AG04450 (cell line): ENCODE measurements at regions not wholly inside any gene's neighbourhood (a gene's known extent, or its start where the extent isn't known, plus 50 kb on each side); places are given as distances from the start of the nearest gene placed in this dataset.
"Not testable (repeated sequence)": the region's sequence is repeated elsewhere in the genome, so short reads cannot be mapped to it uniquely, and the experiment has no call there.

ENCODE experiments used
- CTCF ChIA-PET: fragments of 300-600, 350-600 bp; formaldehyde crosslinking; extraction: SDS; loops from one replicate; lab custom pipeline; 2022; ENCODE audit warnings: antibody characterized with exemption, inconsistent platforms; lab: Charles Lee
- POLR2A ChIA-PET: fragments of 350-600 bp; formaldehyde crosslinking; extraction: SDS; loops from one replicate; lab custom pipeline; 2021; ENCODE audit warnings: antibody characterized with exemption, inconsistent platforms; lab: Yijun Ruan, JAX
- DNase-seq: peaks from one replicate; pipeline ENCODE4 v3.0.0-alpha.2; 2011; ENCODE audit warnings: low read depth, low spot score
- H3K27ac ChIP-seq: one replicate; pipeline ENCODE4 v1.5.1; 2012; ENCODE audit warnings: low read depth, low read length, control low read depth
- H3K27me3 ChIP-seq: one replicate; pipeline ENCODE4 v1.6.0; 2012; ENCODE audit warnings: low read length; ENCODE audit not compliant: control insufficient read depth, insufficient read depth
- H3K4me3 ChIP-seq: 2 replicates; pipeline ENCODE4 v1.5.1; 2011; ENCODE audit warnings: mild to moderate bottlenecking, low read depth, low read length, control low read depth
- H3K9me3 ChIP-seq: 2 replicates; pipeline ENCODE4 v1.5.1; 2012; ENCODE audit warnings: low read length; ENCODE audit not compliant: control insufficient read depth, insufficient read depth
- CTCF ChIP-seq: IDR thresholded peaks from 2 replicates; pipeline ENCODE4 v1.5.1; 2011; ENCODE audit warnings: low read depth, low read length, control low read depth, inconsistent platforms

GRCh38 chr7:142450206-142450605 is 192.3 kb upstream of the PRSS58 start:
- DNase-seq, result no peak
- Histone ChIP-seq H3K9me3 (no peaks in the 10 kb centered on the region; the same call in 1 of the 2 replicates), H3K4me3 (no peak overlapping the region), H3K27me3 (no peaks in the 10 kb centered on the region), H3K27ac (no peak overlapping the region)
- POLR2A ChIA-PET, result no interaction called here
- TF ChIP-seq CTCF, result no peak
- CTCF ChIA-PET, result interaction anchor here (0.7 to 0.8 kb wide), 2 partner anchors 9 to 33 kb away, joined by 3 to 5 read pairs; no protein-coding TSS in a partner anchor

GRCh38 chr7:142448857-142449256 is 191.0 kb upstream of the PRSS58 start:
- POLR2A ChIA-PET, result not testable (repeated sequence)

GRCh38 chr7:142447762-142448161 is 189.9 kb upstream of the PRSS58 start:
- Histone ChIP-seq H3K4me3 (no peak overlapping the region), H3K27ac (no peak overlapping the region), H3K27me3 (no peaks in the 10 kb centered on the region), H3K9me3 (no peaks in the 10 kb centered on the region; the same call in 1 of the 2 replicates)
- ChIA-PET POLR2A (no interaction called here), CTCF (interaction anchor here (1.0 kb wide), 1 partner anchor 35 kb away, joined by 3 read pairs; no protein-coding TSS in a partner anchor)
- TF ChIP-seq CTCF, result no peak
- no peak for DNase-seq

More at GRCh38 chr7:142448857-142449256, 191.0 kb upstream of the PRSS58 start:
- not testable (repeated sequence) for H3K4me3 ChIP-seq, H3K9me3 ChIP-seq, DNase-seq, H3K27me3 ChIP-seq, H3K27ac ChIP-seq
- CTCF ChIA-PET, result interaction anchor here (1.2 kb wide), 1 partner anchor 11 kb away, joined by 4 read pairs; no protein-coding TSS in a partner anchor

- 0 out of 2 replicates have a peak, but pooled peaks have one; percentile 21 for TF ChIP-seq CTCF
- H3K27ac ChIP-seq, result no peak overlapping the region
- H3K27me3 ChIP-seq, result no peaks in the 10 kb centered on the region
- no peak for DNase-seq
- ChIA-PET CTCF (interaction anchor here (0.9 to 3.5 kb wide), 5 partner anchors 14 to 366 kb away, joined by 3 to 16 read pairs (median 4); no protein-coding TSS in a partner anchor), POLR2A (interaction anchor here (0.6 kb wide), 1 partner anchor 768 kb away, joined by 3 read pairs; no protein-coding TSS in a partner anchor)
- no peaks in the 10 kb centered on the region for H3K9me3 ChIP-seq
- H3K4me3 ChIP-seq, result no peak overlapping the region
These were observed 187.3 kb upstream of the PRSS58 start for GRCh38 chr7:142445019-142445686.

GRCh38 chr7:142443216-142444010 is 185.6 kb upstream of the PRSS58 start:
- H3K27ac ChIP-seq, result no peak overlapping the region
- ChIA-PET POLR2A (no interaction called here), CTCF (interaction anchor here (0.8 to 5.4 kb wide), 6 partner anchors 9 to 144 kb away, joined by 3 to 31 read pairs (median 3); no protein-coding TSS in a partner anchor)
- no peak overlapping the region for H3K4me3 ChIP-seq
- H3K9me3 ChIP-seq, result peaks cover 7% of the 10 kb centered on the region
- DNase-seq, result no peak
- no peaks in the 10 kb centered on the region for H3K27me3 ChIP-seq
- no peak for TF ChIP-seq CTCF
